Gastroesophageal sphincter (tissue), 3 donors: ENCODE measurements at regions not wholly inside any gene's neighbourhood (a gene's known extent, or its start where the extent isn't known, plus 50 kb on each side); places are given as distances from the start of the nearest gene placed in this dataset.
"Not testable (repeated sequence)": the region's sequence is repeated elsewhere in the genome, so short reads cannot be mapped to it uniquely, and the experiment has no call there.

Source experiments
- CTCF ChIP-seq, 4 experiments: fragments of 200-600 bp in 2 of 4; fragments of 450-650 bp in 2 of 4; sonication (generic) in 1 of 4; IDR thresholded peaks; one replicate each; pipeline ENCODE4 v1.5.1; 2017 to 2019; ENCODE audit warnings: antibody characterized with exemption in 4 of 4, mild to moderate bottlenecking in 2 of 4, moderate library complexity in 2 of 4
- EP300 ChIP-seq: sonication (generic); formaldehyde crosslinking; IDR thresholded peaks from one replicate; pipeline ENCODE4 v1.6.1; 2017; ENCODE audit warnings: antibody characterized with exemption, mild to moderate bottlenecking
- POLR2A ChIP-seq, 2 donors: fragments of 450-650 bp; IDR thresholded peaks; one replicate each; pipeline ENCODE4 v1.6.1; 2017; ENCODE audit warnings: antibody characterized with exemption in 2 of 2, mild to moderate bottlenecking in 2 of 2, moderate library complexity in 1 of 2
- POLR2AphosphoS5 ChIP-seq: sonication (generic); formaldehyde crosslinking; IDR thresholded peaks from one replicate; pipeline ENCODE4 v1.6.1; 2017; ENCODE audit warnings: antibody characterized with exemption

- not testable (repeated sequence) for TF ChIP-seq CTCF (IDR thresholded peaks at IDR 0.05); POLR2A (IDR thresholded peaks at IDR 0.05); EP300; POLR2AphosphoS5
Observed at GRCh38 chr7:96557598-96557997, 152.0 kb downstream of the SEM1 start.
